HG02884 (cell line): ENCODE measurements at regions not wholly inside any gene's neighbourhood (a gene's known extent, or its start where the extent isn't known, plus 50 kb on each side); places are given as distances from the start of the nearest gene placed in this dataset.
"Not testable (repeated sequence)": the region's sequence is repeated elsewhere in the genome, so short reads cannot be mapped to it uniquely, and the experiment has no call there.

ENCODE experiments used
- ATAC-seq: cut with Tn5 transposase; IDR thresholded peaks from one replicate; pipeline ENCODE4 v1.9.1; 2021; ENCODE audit warnings: mild to moderate bottlenecking, moderate library complexity; ENCODE audit not compliant: unreplicated experiment

DNA sequence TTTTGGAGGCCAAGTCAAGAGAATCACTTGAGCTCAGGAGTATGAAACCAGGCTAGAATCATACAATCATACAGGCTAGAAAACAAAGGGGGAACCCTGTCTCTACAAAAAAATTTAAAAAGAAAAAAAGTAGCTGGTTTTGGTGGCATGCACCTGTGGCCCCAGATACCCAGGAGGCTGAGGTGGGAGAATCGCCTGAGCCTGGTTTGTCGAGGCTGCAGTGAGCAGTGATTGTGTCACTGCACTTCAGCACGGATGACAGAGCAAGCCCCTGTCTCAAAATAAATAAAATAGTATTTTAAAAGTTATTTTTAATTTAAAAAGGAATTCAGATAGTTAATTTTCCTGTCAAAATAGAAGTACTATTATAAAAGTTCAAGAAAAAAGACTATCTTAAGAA, 369.1 kb upstream of the SLITRK5 start:
- ATAC-seq, result no peak

DNA sequence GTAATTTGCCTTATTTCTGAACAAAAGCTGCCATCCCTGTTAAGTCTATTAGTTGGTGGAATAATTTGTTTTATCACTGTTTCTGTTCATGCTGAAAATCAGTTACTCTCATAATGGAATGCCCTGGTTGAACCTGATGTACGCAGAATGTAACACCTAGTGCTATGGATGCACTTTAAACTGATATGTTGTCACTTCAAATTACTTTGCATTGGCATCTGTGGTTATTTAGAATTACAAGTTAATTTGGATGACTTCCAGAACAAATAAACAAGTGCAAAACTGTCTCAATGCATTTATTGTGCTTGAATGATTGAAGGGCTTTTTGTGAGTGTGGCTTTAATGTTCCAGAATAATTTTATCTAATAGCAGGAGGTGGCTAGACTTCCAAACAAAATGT, 368.2 kb upstream of the SLITRK5 start:
- no peak for ATAC-seq

DNA sequence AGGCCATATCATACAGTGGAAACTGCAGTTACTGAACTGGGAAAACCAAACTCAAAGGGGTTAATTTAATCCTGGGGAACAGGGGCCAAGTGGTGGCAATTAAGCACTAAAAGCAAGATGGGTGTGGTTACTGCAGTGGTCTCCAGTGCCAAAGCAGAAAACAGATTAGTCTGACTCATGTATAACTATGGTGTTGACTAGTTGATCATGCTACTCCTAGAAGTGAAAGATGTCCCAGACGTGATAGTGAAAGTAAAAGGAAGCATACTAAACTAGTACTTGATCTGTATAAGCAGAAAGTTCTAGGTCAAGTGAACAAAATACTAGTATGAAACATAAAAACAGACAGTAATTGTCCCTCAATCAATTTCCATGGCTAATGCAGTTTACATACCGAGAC, 360.0 kb upstream of the SLITRK5 start:
- no peak for ATAC-seq

DNA sequence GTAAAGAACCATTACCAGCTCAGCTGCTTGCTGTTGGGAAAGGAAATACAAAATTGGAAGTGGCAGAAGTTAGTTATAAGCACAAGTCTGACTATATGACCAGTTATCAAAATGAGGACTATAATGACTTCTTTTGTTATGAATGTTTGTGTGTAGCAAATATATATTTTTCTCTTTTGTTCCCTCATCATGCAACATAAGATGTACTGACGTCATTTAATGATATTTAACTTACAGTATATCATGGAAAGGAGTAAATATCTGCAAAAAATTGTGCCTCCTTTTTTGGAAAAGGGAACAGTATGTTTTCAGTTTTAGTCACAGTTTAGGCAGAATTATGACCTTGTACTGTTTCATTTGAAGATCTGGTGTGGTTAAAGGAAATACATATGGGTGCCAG, 356.3 kb upstream of the SLITRK5 start:
- no peak for ATAC-seq

DNA sequence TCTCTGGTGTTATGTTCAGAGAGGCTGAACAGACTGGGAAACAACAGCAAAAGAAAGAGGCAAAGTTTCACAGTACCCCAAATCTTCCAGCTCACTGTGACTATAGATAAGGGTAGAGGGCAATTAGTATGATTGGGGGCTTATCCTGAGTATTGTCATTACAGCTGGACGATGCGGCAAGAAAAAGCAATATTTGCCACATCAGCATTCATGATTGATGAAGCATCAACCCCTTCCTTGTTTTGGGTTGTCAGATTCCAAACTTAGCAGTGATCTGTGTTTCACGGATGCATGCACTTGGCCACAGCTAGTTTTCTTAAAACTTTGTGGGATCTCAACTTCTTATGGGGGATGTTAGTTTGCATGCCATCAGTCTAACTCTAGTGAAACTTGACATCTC, 348.8 kb upstream of the SLITRK5 start:
- ATAC-seq, result no peak

DNA sequence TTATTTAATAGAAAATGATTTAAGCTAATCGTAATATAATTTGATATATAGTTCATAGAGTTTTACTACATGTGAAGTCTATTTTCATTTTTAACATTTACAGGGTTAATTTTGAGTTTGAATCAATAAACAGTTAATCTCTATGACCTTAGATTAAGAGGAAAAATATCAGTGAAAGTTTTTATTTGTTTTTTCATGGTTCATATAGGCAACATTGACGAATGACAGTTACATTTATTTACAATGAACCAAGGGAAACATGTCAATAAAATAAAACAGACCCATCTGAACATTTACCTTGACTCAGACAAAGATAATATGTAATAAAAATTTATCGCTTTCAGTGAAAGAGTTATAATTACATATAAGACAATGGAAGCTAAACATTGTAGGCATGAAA, 346.6 kb upstream of the SLITRK5 start:
- ATAC-seq, result no peak

DNA sequence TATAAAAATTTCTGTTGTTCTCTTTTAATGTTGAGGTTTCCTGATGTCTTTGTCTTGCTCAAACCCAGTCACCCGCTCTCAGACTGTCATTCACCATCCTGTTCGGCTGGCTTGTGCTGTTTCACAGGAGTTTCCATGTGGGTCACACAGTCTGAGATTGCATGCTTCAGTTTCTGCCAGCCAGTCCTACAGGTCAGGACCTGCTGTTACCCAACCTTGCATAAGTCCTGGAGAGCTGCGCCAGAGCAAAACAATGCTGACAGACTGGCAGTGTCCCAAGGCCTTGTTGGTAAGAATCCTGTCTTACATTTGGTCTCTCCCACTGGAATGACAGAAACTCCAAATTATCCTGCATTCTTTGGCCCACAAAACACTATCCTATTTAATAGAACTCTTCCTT, 340.0 kb upstream of the SLITRK5 start:
- no peak for ATAC-seq

DNA sequence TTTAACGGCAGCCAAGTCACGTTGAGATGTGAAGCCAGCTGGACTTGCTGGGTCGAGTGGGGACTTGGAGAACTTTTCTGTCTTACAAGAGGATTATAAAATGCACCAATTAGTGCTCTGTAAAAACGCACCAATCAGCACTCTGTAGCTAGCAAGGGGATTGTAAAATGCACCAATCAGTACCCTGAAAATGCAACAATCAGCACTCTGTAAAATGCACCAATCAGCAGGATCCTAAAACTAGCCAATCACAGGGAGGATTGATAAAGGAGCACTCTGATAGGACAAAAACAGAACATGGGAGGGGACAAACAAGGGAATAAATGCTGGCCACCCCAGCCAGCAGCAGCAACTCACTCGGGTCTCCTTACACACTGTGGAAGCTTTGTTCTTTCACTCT, 337.6 kb upstream of the SLITRK5 start:
- no peak for ATAC-seq

DNA sequence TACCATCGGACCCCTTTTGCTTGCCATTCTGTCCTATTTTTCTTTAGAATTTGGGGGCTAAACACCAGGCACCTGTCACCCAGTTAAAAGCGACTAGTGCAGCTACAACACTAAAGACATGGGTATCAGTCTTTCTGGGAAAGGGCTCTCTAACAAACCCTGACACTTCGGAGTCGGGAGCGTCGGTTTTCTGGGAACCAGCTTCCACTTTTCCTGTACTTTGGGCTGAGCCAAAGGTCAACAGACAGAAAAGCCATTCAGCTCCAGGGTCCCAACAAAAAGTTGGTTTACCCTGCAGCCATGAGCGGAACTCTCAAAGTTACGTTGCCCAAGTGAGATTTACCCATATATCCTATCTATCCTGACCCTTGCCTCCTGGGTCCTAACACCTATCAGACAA, 337.0 kb upstream of the SLITRK5 start:
- no peak for ATAC-seq

DNA sequence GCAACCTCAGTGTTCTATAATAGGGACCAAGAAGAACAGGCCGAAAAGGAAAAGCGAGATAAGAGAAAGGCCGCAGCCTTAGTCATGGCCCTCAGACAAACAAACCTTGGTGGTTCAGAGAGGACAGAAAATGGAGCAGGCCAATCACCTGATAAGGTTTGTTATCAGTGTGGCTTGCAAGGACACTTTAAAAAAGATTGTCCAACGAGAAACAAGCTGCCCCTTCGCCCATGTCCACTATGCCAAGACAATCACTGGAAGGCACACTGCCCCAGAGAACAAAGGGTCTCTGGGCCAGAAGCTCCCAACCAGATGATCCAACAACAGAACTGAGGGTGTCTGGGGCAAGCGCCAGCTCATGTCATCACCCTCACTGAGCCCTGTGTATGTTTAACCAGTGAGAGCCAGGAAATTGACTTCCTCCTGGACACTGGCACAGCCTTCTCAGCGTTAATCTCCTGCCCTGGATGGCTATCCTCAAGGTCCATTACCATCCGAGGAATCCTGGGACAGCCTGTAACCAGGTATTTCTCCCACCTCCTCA, 334.8 kb upstream of the SLITRK5 start:
- ATAC-seq, result not testable (repeated sequence)

DNA sequence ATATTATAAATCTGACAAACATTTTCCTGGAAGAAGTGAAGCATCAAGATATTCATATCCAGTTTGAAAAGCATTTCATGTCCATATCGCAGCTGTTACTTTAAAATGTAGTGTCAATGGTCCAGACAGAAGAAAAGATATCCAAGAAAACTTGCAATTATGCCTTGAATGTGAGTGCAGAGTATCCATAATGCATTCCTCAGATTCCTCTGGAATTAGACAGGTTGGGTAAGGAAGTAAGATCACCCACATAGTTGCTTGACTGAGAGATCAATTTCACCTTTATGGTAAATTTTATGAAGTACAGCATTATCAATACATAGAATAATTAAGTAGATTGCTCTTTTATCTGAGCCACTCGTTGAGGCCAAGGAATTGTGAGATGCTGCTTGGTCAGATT, 327.0 kb upstream of the SLITRK5 start:
- ATAC-seq, result no peak

DNA sequence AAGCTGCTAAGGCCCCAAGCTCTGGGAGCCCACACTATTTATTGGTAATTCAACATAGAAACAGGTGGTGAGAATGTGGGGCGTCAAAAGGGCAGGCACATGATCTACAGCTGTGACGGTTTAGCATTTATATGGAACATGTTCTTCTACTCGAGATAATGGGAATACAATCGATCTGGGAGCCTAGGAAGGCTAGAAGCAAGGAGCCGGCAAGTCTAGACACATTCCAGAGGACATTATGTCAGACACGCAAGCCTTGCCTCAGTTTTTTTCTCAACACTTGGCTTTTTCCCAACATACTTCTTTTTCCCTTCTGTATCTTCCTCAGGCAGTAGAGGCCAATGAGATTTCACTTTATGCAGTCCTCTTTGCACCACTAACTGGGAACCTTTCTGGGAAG, 315.7 kb upstream of the SLITRK5 start:
- no peak for ATAC-seq

DNA sequence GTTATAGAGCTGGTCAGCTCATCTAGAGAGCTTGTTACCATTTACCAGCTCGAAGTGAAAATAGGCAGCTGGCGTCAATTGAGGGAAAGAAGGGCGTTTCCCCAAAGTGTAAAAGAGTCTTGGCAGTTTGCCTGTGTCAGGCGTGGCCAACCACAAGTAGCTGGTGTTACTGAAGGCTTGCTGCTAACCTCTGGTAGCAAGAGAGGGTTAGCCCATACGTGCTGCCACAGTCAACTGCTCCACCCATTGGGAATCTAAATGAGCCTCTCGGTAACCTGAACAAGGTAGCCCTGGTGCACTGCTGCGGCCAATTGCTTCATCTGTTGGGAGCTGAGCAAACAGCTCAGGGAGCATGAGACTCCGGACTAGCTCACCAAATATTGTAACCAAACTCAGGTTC, 314.9 kb upstream of the SLITRK5 start:
- ATAC-seq, result no peak

DNA sequence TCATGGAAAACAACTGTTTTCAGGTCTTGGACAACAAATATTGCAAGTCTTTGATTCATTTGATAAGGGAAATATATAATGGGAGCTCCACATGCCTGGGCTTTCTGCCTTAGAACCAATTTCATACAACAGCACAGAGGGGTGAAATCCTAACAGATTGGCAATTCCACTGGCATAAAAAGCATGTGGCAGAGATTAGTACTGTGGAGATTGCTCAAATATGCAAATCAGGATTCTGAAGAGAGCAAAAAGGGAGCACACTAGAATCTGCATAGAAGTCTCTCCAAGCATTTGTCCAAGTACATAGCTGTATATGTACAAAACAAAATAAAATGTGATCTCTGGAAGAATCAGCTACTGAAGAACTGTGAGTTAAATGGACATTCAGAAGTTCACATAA, 312.9 kb upstream of the SLITRK5 start:
- no peak for ATAC-seq

DNA sequence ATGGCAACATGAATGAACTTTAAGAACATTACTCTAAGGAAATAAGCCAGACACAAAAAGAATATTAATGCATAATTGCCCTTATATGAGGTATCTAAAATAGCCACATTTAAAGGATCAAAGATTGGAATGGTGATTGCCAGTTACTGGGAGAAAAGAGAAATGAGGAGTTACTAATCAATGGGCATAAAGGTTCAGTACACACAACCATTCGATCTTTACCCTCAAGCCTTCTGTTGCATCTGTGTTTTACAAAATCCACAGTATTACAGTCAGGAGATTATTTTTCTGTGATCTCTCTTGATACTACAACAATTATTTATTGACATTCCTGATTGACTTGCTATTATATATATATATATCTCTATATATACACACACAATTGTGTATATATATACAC, 310.0 kb upstream of the SLITRK5 start:
- ATAC-seq, result no peak

DNA sequence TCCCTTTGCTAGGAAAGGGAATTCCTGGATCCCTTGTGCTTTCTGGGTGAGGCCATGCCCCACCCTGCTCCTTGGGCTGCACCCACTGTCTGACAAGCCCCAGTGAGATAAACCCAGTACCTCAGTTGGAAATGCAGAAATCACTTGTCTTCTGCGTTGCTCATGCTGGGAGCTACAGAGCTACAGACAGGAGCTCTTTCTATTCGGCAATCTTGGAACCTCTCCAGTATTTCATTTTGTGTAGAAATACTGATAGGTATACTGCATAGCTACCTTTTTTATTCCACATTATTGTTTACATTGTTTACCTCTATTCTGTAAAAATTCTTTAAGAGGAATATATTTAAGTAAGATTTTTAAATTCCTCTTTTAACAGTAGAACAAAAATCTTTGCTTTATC, 302.5 kb upstream of the SLITRK5 start:
- no peak for ATAC-seq

DNA sequence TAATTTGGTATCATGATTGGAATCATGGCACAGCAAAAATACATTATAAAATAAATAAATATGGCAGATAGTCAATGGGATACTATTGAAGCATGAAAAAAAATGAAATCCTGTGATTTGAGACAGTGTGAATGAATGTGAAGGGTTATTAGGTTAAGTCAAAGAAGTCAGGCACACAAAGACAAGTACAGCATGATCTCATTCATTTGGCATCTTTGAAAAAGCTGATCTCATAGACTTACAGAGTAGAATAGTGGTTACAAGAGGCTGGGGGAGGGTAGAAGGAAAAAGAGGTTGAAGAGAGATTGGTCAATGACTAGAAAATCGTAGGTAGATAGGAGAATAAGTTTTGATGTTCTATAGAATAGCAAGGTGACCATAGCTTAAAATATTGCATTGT, 295.1 kb upstream of the SLITRK5 start:
- ATAC-seq, result no peak

DNA sequence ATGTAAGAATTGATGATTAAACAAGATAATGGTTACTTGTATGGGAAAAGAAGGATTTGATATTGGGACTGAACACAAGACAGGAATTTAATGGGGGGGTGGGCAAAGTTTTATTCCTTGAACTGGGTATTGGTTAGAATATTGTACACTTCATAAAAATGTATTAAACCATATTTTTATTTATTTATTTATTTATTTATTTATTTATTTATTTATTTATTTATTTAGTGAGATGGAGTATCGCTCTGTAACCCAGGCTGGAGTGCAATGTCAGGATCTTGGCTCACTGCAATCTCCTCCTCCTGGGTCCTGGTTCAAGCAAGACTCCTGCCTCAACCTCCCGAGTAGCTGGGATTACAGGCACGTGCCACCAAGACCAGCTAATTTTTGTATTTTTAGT, 287.1 kb upstream of the SLITRK5 start:
- ATAC-seq, result no peak

DNA sequence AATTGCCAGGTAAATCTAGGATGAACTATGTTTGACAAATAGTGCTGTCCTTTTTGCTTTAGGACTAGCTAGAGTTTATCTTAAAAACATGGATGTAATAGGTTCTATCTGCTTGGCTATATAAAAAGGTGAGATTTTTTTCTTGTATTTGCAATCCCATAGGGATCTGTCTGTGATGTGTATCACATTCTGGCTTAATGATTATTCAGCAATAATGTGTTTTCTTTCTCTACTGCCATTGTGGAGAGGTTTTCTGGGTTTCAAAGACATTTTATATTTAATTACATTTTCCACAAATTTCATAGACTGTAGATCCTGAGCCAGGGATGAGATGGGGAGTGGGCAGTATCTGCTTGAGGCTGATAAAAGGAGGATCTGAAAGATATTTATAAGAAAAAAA, 277.8 kb upstream of the SLITRK5 start:
- no peak for ATAC-seq

DNA sequence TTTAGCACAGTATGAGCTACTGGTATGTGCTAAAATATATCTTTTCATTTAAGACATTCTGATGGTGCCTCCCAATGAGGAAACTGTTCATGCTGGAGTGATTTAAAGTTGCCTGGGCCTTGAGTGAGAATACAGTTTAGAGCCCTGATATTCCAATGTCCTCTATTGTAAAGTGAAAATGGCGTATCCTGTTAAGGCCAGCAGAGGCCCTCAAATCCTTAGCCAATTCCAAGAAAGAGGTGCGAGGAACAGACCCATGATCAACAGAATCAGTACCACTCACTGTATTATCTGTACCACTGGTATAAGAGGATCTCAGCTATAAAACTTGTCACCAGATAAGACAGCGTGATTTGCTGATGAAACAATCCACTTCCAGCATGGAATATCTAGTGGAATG, 273.1 kb upstream of the SLITRK5 start:
- no peak for ATAC-seq

DNA sequence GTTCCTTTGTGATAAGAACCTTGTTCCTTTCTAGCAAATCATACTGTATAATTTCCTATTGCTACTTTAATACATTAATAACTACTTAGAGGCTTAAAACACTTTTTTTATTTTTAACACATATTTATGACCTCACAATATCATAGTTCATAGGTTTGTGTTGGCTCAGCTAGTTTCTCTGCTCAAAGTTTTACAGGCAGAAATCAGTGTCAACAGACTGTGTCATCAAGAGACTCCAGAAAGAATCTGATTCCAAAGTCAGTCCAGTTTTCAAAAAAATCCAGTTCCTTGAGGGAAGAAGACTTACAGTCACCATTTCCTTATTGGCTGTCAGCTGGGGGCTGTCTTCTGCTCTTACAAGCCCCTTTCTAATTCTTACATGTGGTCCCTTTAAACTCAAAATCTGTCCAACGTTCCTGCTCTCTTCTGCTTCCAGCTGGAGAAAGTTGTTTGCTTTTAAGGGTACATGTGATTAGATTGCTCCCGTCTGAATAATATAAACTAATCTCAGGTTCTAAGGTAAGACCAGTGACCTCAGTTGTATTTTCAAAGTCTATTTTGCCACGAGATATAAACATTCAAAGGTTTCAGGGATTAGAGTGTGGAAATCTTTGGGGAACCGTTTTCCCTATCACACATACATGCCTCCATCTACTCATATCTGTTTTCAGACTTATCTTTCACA, 267.3 kb upstream of the SLITRK5 start:
- no peak for ATAC-seq

DNA sequence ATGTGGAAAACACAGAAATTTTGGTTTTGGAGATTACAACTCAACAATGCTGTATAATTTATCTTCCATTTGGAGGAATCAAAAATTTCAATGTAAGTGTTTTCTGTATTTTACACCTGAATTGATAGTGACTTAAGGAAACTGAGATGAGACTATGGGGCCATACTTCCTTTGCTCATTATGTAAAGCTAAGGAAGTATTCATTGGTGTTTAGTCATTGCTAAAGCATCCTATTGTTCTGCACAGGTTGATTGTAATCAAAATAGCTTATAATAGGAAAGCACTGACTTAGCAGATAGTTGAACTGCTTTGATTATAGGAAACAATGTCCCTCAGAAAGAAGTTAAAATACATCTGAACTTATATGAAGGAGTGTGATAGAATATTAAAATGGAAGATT, 244.4 kb upstream of the SLITRK5 start:
- ATAC-seq, result no peak

DNA sequence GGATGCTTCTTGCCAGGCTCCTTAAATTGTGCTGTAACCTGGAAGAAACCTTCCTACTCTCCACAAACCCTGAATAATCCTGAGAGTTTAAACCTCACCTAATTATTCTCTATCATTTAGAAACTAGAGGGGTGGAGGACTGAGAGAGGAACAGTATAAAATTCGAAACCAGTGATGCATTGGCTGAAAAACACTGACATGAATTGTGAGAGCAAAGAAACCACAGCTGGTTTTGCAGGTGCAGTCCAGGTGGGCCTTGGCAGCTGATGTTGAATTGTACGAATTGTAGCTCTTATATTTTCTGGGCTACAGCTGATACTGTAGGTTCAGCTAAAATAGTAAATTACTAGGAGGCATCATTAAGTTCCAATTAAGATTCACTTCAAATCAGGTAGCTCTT, 227.0 kb upstream of the SLITRK5 start:
- ATAC-seq, result peak; percentile 60
